ENCODE measurements at regions not wholly inside any gene's neighbourhood (a gene's known extent, or its start where the extent isn't known, plus 50 kb on each side); places are given as distances from the start of the nearest gene placed in this dataset.

GRCh38 chr14:85390236-85390635 lies 139.7 kb upstream of the FLRT2 start:
- DNase-seq (ENCODE audit: low read depth, low spot score): no peak

- DNase-seq (ENCODE audit: low read depth, low spot score): no peak
These were observed 138.5 kb upstream of the FLRT2 start for GRCh38 chr14:85391455-85391854.

- no peak for DNase-seq (ENCODE audit: low read depth, low spot score)
These were observed 138.1 kb upstream of the FLRT2 start for GRCh38 chr14:85391892-85392291.

GRCh38 chr14:85399186-85399585 lies 130.8 kb upstream of the FLRT2 start:
- no peak for DNase-seq (ENCODE audit: low read depth, low spot score)

- no peak for DNase-seq (ENCODE audit: low read depth, low spot score)
These were observed 129.3 kb upstream of the FLRT2 start for GRCh38 chr14:85400678-85401077.

- DNase-seq (ENCODE audit: low read depth, low spot score): no peak
These were observed 128.6 kb upstream of the FLRT2 start for GRCh38 chr14:85401384-85401783.

GRCh38 chr14:85402569-85403162 lies 127.3 kb upstream of the FLRT2 start:
- peak; percentile 17 for DNase-seq (ENCODE audit: low read depth, low spot score)

GRCh38 chr14:85409481-85410210 lies 120.3 kb upstream of the FLRT2 start:
- DNase-seq (ENCODE audit: low read depth, low spot score): no peak

- no peak for DNase-seq (ENCODE audit: low read depth, low spot score)
These were observed 117.2 kb upstream of the FLRT2 start for GRCh38 chr14:85412756-85413155.

GRCh38 chr14:85413836-85414526 lies 116.0 kb upstream of the FLRT2 start:
- no peak for DNase-seq (ENCODE audit: low read depth, low spot score)

GRCh38 chr14:85415015-85415712 lies 114.8 kb upstream of the FLRT2 start:
- DNase-seq (ENCODE audit: low read depth, low spot score): peak; percentile 48

GRCh38 chr14:85416771-85417170 lies 113.2 kb upstream of the FLRT2 start:
- peak; percentile 58 for DNase-seq (ENCODE audit: low read depth, low spot score)

- DNase-seq (ENCODE audit: low read depth, low spot score): no peak
These were observed 112.5 kb upstream of the FLRT2 start for GRCh38 chr14:85417396-85417795.

- no peak for DNase-seq (ENCODE audit: low read depth, low spot score)
These were observed 111.2 kb upstream of the FLRT2 start for GRCh38 chr14:85418721-85419120.

GRCh38 chr14:85420278-85420677 lies 109.7 kb upstream of the FLRT2 start:
- no peak for DNase-seq (ENCODE audit: low read depth, low spot score)

- no peak for DNase-seq (ENCODE audit: low read depth, low spot score)
These were observed 109.2 kb upstream of the FLRT2 start for GRCh38 chr14:85420707-85421106.

- no peak for DNase-seq (ENCODE audit: low read depth, low spot score)
These were observed 108.6 kb upstream of the FLRT2 start for GRCh38 chr14:85421186-85421877.

GRCh38 chr14:85423889-85424288 lies 106.1 kb upstream of the FLRT2 start:
- DNase-seq (ENCODE audit: low read depth, low spot score): no peak

GRCh38 chr14:85425507-85425906 lies 104.4 kb upstream of the FLRT2 start:
- no peak for DNase-seq (ENCODE audit: low read depth, low spot score)

GRCh38 chr14:85426068-85426935 lies 103.6 kb upstream of the FLRT2 start:
- DNase-seq (ENCODE audit: low read depth, low spot score): no peak

GRCh38 chr14:85428926-85429325 lies 101.0 kb upstream of the FLRT2 start:
- DNase-seq (ENCODE audit: low read depth, low spot score): no peak
